Activated CD8-positive, alpha-beta memory T cell treated with anti-CD3 and anti-CD28 coated beads, Interleukin-2, amount 50 U/mL, for 48 hours (primary cell): ENCODE measurements at regions not wholly inside any gene's neighbourhood (a gene's known extent, or its start where the extent isn't known, plus 50 kb on each side); places are given as distances from the start of the nearest gene placed in this dataset.

Experiments
- DNase-seq: peaks from one replicate; pipeline ENCODE4 v3.0.0-alpha.2; 2020

- DNase-seq, result no peak
Measured at GRCh38 chr7:52114509-52114908, 797.9 kb upstream of the COBL start.

- DNase-seq, result no peak
Measured at GRCh38 chr7:52114056-52114455, 797.4 kb upstream of the COBL start.

GRCh38 chr7:52107355-52107754, 790.7 kb upstream of the COBL start:
- no peak for DNase-seq

GRCh38 chr7:52095861-52096260, 779.3 kb upstream of the COBL start:
- no peak for DNase-seq

GRCh38 chr7:52091996-52092395, 775.4 kb upstream of the COBL start:
- no peak for DNase-seq

- no peak for DNase-seq
Measured at GRCh38 chr7:52091101-52091500, 774.5 kb upstream of the COBL start.

GRCh38 chr7:52088008-52088901, 771.6 kb upstream of the COBL start:
- DNase-seq, result no peak

- no peak for DNase-seq
Measured at GRCh38 chr7:52085610-52086009, 769.0 kb upstream of the COBL start.

GRCh38 chr7:52080493-52080892, 763.9 kb upstream of the COBL start:
- DNase-seq, result no peak

GRCh38 chr7:52079726-52080125, 763.1 kb upstream of the COBL start:
- no peak for DNase-seq

GRCh38 chr7:52077571-52077970, 761.0 kb upstream of the COBL start:
- DNase-seq, result no peak

GRCh38 chr7:52074912-52075311, 758.3 kb upstream of the COBL start:
- no peak for DNase-seq

- DNase-seq, result no peak
Measured at GRCh38 chr7:52074071-52074470, 757.5 kb upstream of the COBL start.

- no peak for DNase-seq
Measured at GRCh38 chr7:52071744-52072143, 755.1 kb upstream of the COBL start.

- no peak for DNase-seq
Measured at GRCh38 chr7:52064493-52064892, 747.9 kb upstream of the COBL start.

- DNase-seq, result no peak
Measured at GRCh38 chr7:52061666-52062065, 745.1 kb upstream of the COBL start.

GRCh38 chr7:52053525-52053924, 736.9 kb upstream of the COBL start:
- no peak for DNase-seq

- no peak for DNase-seq
Measured at GRCh38 chr7:52030722-52031121, 714.1 kb upstream of the COBL start.

- DNase-seq, result no peak
Measured at GRCh38 chr7:52026140-52026539, 709.5 kb upstream of the COBL start.

GRCh38 chr7:52021343-52021742, 704.7 kb upstream of the COBL start:
- DNase-seq, result no peak

- DNase-seq, result no peak
Measured at GRCh38 chr7:52018680-52019054, 702.1 kb upstream of the COBL start.

- no peak for DNase-seq
Measured at GRCh38 chr7:52017802-52018679, 701.4 kb upstream of the COBL start.

GRCh38 chr7:52009181-52009580, 692.6 kb upstream of the COBL start:
- DNase-seq, result no peak

GRCh38 chr7:52006674-52007073, 690.1 kb upstream of the COBL start:
- no peak for DNase-seq
